ENCODE measurements at regions not wholly inside any gene's neighbourhood (a gene's known extent, or its start where the extent isn't known, plus 50 kb on each side); places are given as distances from the start of the nearest gene placed in this dataset.

DNA sequence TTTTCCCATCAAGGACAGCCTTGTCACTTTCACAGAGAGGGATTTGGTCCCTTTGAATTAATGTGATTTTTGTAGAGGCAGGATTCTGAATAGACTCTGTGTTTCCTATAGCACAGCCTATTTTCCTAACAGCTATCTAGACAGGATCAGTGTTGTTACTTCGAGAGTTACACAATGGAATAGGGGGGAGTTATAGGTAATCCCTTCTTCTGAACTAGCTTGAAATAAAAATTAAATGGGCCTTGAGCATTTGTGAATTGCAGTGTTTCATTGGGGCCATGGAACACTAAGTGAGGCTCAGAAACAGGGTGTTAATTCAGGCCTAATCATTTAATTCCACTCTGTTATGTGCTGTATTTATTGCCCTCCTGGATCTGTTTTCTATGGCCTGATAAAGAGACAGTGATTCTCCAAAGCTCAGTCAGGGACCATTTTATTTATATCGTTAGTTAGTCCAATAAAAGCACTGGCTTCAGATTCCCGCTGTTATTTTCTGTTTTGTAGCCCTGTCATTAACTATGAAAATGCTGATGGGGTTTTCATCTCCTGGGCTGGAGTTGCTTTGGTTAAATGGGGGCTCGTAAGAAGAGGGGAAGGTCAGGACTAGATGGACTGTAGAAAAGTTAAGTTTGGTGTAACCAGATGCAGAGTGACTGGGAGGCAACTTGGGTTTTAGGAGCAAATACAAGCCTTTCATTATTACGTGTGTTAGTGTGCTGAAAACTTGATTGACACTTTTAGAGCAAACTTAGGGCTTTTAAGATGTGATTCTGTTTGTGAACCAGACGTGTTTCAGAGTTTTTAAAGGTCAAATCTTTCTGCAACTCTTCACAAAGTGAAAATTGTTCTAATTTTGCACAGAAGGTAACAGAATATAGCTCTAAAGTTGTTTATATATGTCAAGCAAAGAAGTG is 461.0 kb upstream of the HNRNPA3 start:
- Histone ChIP-seq H3K27ac (ENCODE audit: low read depth, low read length) (no peak overlapping the region), H3K4me3 (ENCODE audit: low read depth, low read length) (no peak overlapping the region), H3K27me3 (ENCODE audit: control insufficient read depth, insufficient read depth, low read length) (no peaks in the 10 kb centered on the region), H3K9me3 (ENCODE audit: control insufficient read depth, insufficient read depth, low read length) (no peaks in the 10 kb centered on the region)
- CTCF ChIA-PET = no interaction called here
- POLR2A ChIA-PET = no interaction called here
- TF ChIP-seq, protein P1, sequence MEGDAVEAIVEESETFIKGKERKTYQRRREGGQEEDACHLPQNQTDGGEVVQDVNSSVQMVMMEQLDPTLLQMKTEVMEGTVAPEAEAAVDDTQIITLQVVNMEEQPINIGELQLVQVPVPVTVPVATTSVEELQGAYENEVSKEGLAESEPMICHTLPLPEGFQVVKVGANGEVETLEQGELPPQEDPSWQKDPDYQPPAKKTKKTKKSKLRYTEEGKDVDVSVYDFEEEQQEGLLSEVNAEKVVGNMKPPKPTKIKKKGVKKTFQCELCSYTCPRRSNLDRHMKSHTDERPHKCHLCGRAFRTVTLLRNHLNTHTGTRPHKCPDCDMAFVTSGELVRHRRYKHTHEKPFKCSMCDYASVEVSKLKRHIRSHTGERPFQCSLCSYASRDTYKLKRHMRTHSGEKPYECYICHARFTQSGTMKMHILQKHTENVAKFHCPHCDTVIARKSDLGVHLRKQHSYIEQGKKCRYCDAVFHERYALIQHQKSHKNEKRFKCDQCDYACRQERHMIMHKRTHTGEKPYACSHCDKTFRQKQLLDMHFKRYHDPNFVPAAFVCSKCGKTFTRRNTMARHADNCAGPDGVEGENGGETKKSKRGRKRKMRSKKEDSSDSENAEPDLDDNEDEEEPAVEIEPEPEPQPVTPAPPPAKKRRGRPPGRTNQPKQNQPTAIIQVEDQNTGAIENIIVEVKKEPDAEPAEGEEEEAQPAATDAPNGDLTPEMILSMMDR (IDR thresholded peaks at IDR 0.05; ENCODE audit: low read depth, low read length) = no peak
- no peak for DNase-seq (ENCODE audit: low read depth, low spot score)

DNA sequence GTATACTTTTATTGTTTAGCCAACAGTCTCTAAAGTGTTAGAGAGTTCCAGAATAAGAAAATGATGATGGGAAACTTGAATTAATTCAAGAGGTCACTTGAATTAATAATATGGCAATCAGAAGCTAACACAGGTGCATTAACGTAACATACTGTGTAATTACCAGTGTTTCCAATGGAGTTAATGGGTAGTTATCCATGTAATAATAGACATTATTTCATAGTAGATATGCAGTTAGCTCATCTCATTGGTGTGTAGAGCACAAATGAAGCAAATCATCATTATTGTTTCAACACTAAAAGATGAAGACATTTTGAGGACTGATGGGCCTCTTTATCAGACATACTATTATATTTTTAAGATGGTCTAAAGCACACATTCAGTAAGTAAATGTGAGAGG is 460.3 kb upstream of the HNRNPA3 start:
- H3K27me3 ChIP-seq (ENCODE audit: control insufficient read depth, insufficient read depth, low read length) = no peaks in the 10 kb centered on the region
- TF ChIP-seq, protein P1 (IDR thresholded peaks at IDR 0.05; ENCODE audit: low read depth, low read length) = no peak
- ChIA-PET POLR2A (no interaction called here), CTCF (no interaction called here)
- DNase-seq (ENCODE audit: low read depth, low spot score) = no peak
- H3K4me3 ChIP-seq (ENCODE audit: low read depth, low read length) = no peak overlapping the region
- no peaks in the 10 kb centered on the region for H3K9me3 ChIP-seq (ENCODE audit: control insufficient read depth, insufficient read depth, low read length)
- no peak overlapping the region for H3K27ac ChIP-seq (ENCODE audit: low read depth, low read length)

DNA sequence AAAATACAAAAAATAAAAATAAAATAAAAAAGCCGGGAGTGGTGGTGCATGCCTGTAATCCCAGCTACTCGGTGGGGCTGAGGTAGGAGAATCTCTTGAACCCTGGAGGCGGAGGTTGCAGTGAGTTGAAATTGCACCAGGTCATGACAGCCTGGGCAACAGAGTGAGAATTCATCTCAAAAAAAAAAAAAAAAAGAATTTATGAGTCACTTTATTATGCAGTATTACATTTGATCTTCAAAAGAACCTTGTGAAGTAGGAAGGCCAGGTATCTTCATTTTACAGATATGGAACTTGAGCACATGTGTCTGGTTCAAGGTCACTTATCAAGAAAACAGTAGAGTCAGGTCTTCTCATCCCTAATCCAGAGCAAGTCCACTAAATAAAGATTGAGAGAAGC is 459.4 kb upstream of the HNRNPA3 start:
- ChIA-PET POLR2A (no interaction called here), CTCF (no interaction called here)
- no peaks in the 10 kb centered on the region for H3K9me3 ChIP-seq (ENCODE audit: control insufficient read depth, insufficient read depth, low read length)
- TF ChIP-seq, protein P1 (IDR thresholded peaks at IDR 0.05; ENCODE audit: low read depth, low read length) = no peak
- H3K27ac ChIP-seq (ENCODE audit: low read depth, low read length) = no peak overlapping the region
- no peak for DNase-seq (ENCODE audit: low read depth, low spot score)
- H3K4me3 ChIP-seq (ENCODE audit: low read depth, low read length) = no peak overlapping the region
- no peaks in the 10 kb centered on the region for H3K27me3 ChIP-seq (ENCODE audit: control insufficient read depth, insufficient read depth, low read length)

DNA sequence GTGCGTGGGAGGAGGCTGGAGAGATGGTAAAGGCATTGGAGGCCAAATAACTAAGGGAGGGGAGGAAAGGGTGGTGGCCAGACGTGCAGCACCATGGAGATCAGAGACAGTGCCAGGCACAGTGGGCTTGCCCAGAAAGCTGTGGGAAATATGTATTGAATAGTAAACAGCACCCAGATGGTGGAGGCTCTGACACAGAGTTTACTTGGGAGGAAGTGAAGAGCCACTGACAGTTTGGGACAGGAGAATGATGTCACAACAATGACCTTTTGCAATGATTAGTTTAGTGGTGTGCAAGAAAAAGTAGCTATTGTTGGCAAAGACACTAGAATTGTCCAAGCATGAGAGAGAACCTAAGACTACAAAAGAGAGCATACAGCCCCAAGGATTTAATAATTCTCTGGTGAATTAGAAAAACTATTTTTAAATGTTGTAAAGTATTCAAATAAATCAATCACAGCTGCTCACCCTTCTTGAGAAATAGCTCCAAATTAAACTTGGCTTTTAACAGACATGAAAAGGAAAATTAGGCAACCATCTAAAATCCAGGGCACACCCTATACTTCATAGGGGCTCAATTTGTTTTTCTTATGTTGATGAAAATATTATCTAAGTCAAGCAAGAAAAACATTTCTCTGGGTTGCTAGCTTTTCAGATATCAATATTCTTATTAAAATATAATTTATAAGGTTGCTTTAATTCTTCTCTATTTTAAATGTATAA is 458.7 kb upstream of the HNRNPA3 start:
- ChIA-PET POLR2A (no interaction called here), CTCF (interaction anchor here (0.9 kb wide), 1 partner anchor 1063 kb away, joined by 3 read pairs; no protein-coding TSS in a partner anchor)
- H3K4me3 ChIP-seq (ENCODE audit: low read depth, low read length) = no peak overlapping the region
- no peaks in the 10 kb centered on the region for H3K27me3 ChIP-seq (ENCODE audit: control insufficient read depth, insufficient read depth, low read length)
- no peak overlapping the region for H3K27ac ChIP-seq (ENCODE audit: low read depth, low read length)
- no peaks in the 10 kb centered on the region for H3K9me3 ChIP-seq (ENCODE audit: control insufficient read depth, insufficient read depth, low read length)
- TF ChIP-seq, protein P1 (IDR thresholded peaks at IDR 0.05; ENCODE audit: low read depth, low read length) = no peak
- DNase-seq (ENCODE audit: low read depth, low spot score) = no peak

DNA sequence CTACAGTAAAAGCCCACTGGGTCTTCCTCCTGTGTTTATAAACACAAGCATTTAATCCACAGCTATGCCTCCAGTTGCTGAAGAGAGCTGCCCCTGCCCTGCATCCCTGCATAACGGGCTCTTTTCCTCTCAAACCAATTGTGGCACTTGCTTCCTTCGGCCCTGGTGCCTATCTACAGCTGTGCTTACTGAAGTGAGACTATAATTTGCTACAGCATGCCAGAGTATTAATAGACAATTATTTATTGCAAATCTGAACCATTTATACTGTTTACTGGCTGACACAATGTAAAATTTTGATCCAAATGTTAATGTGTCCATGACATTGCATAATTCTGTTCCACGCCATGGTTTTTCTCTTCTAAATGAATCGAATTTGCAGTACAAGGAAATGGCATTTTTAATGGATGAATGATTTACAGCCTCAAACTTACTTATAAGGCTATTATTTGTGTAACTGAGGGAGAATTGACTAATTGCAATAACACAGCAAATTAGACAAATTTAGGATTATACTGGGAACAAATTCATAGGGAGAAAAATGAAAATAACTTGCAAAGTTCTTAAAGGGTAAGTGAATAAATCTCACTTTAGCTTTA is 457.0 kb upstream of the HNRNPA3 start:
- Histone ChIP-seq H3K27me3 (ENCODE audit: control insufficient read depth, insufficient read depth, low read length) (no peaks in the 10 kb centered on the region), H3K4me3 (ENCODE audit: low read depth, low read length) (no peak overlapping the region), H3K27ac (ENCODE audit: low read depth, low read length) (no peak overlapping the region), H3K9me3 (ENCODE audit: control insufficient read depth, insufficient read depth, low read length) (no peaks in the 10 kb centered on the region)
- TF ChIP-seq, protein P1 (IDR thresholded peaks at IDR 0.05; ENCODE audit: low read depth, low read length) = no peak
- no peak for DNase-seq (ENCODE audit: low read depth, low spot score)
- ChIA-PET POLR2A (no interaction called here), CTCF (no interaction called here)

Data from AG04450 (cell line).